WTC11 (cell line): ENCODE measurements at regions not wholly inside any gene's neighbourhood (a gene's known extent, or its start where the extent isn't known, plus 50 kb on each side); places are given as distances from the start of the nearest gene placed in this dataset.

Experiments
- ATAC-seq: fragments of 200-7000 bp; cut with Tn5 transposase; 2 replicates; pipeline ENCODE4 v1.10.0; 2021; ENCODE audit warnings: mild to moderate bottlenecking, moderate library complexity
- CTCF ChIA-PET: fragments of 300-600 bp; sonication (Branson Sonifier 250); formaldehyde crosslinking; loops from one replicate; lab custom pipeline; 2021; ENCODE audit warnings: antibody characterized with exemption; lab: Charles Lee
- POLR2A ChIA-PET: fragments of 350-600 bp; sonication (Branson Sonifier 250); formaldehyde crosslinking; loops from one replicate; lab custom pipeline; 2021; ENCODE audit warnings: antibody characterized with exemption; lab: Charles Lee
- DNase-seq: peaks from one replicate; pipeline ENCODE4 v3.0.0; 2021; ENCODE audit warnings: low spot score
- H3K27ac Mint-ChIP-seq: 2 replicates; pipeline ENCODE4 v1.8.0; 2021; ENCODE audit warnings: mixed read lengths
- H3K27me3 Mint-ChIP-seq: 2 replicates; pipeline ENCODE4 v1.8.0; 2021; ENCODE audit warnings: low read depth, mild to moderate bottlenecking, moderate library complexity, mixed read lengths
- H3K36me3 Mint-ChIP-seq: 2 replicates; pipeline ENCODE4 v1.8.0; 2021; ENCODE audit warnings: mixed read lengths
- H3K4me1 Mint-ChIP-seq: 2 replicates; pipeline ENCODE4 v1.8.0; 2022; ENCODE audit warnings: mixed read lengths
- H3K4me3 Mint-ChIP-seq: 2 replicates; pipeline ENCODE4 v1.8.0; 2021; ENCODE audit warnings: mild to moderate bottlenecking, moderate library complexity, mixed read lengths
- H3K9me3 Mint-ChIP-seq: 2 replicates; pipeline ENCODE4 v1.8.0; 2021; ENCODE audit warnings: mixed read lengths
- ARID4B ChIP-seq: sonication (generic); formaldehyde crosslinking; IDR thresholded peaks from 2 replicates; pipeline ENCODE4 v1.8.0; 2023; ENCODE audit warnings: missing genetic modification reagents, mild to moderate bottlenecking, borderline replicate concordance
- ATF2 ChIP-seq: sonication (generic); formaldehyde crosslinking; IDR thresholded peaks from 2 replicates; pipeline ENCODE4 v1.8.1; 2022; ENCODE audit warnings: low read depth, missing genetic modification reagents, borderline replicate concordance
- CBFB ChIP-seq: sonication (generic); formaldehyde crosslinking; IDR thresholded peaks from 2 replicates; pipeline ENCODE4 v1.8.1; 2022; ENCODE audit warnings: mild to moderate bottlenecking, low read depth, missing genetic modification reagents
- CDX4 ChIP-seq: fragments of 250-450 bp; sonication (Bioruptor Pico); IDR thresholded peaks from 2 replicates; pipeline ENCODE4 v1.9.0; 2021; ENCODE audit warnings: moderate library complexity, mild to moderate bottlenecking, inconsistent platforms, borderline replicate concordance
- CREB1 ChIP-seq: sonication (generic); formaldehyde crosslinking; IDR thresholded peaks from 2 replicates; pipeline ENCODE4 v1.8.0; 2023; ENCODE audit warnings: mild to moderate bottlenecking, missing genetic modification reagents
- CREM ChIP-seq: sonication (generic); formaldehyde crosslinking; IDR thresholded peaks from 2 replicates; pipeline ENCODE4 v1.8.1; 2022; ENCODE audit warnings: mild to moderate bottlenecking, missing genetic modification reagents, moderate library complexity
- ESRRA ChIP-seq: sonication (generic); formaldehyde crosslinking; IDR thresholded peaks from 2 replicates; pipeline ENCODE4 v1.8.1; 2022; ENCODE audit warnings: mild to moderate bottlenecking, missing genetic modification reagents, borderline replicate concordance
- GRHL2 ChIP-seq: fragments of 250-450 bp; sonication (Bioruptor Pico); IDR thresholded peaks from 2 replicates; pipeline ENCODE4 v1.8.0; 2022; ENCODE audit warnings: mild to moderate bottlenecking, moderate library complexity; ENCODE audit not compliant: insufficient replicate concordance, severe bottlenecking
- GTF2I ChIP-seq: fragments of 250-450 bp; sonication (Bioruptor Pico); conservative IDR thresholded peaks from 2 replicates; pipeline ENCODE4 v1.4.0; 2021; ENCODE audit warnings: mild to moderate bottlenecking
- HMGXB4 ChIP-seq: sonication (generic); formaldehyde crosslinking; IDR thresholded peaks from 2 replicates; pipeline ENCODE4 v1.8.1; 2023; ENCODE audit warnings: mild to moderate bottlenecking, moderate library complexity, missing genetic modification reagents
- JAZF1 ChIP-seq: fragments of 250-450 bp; sonication (Bioruptor Pico); IDR thresholded peaks from 2 replicates; pipeline ENCODE4 v1.9.0; 2021; ENCODE audit warnings: moderate library complexity, mild to moderate bottlenecking, inconsistent platforms
- JUN ChIP-seq: sonication (generic); formaldehyde crosslinking; IDR thresholded peaks from 2 replicates; pipeline ENCODE4 v1.8.0; 2023; ENCODE audit warnings: mild to moderate bottlenecking, missing genetic modification reagents
- SOX15 ChIP-seq: fragments of 250-450 bp; sonication (Bioruptor Pico); IDR thresholded peaks from 2 replicates; pipeline ENCODE4 v1.9.0; 2021; ENCODE audit warnings: mild to moderate bottlenecking
- ZBTB21 ChIP-seq: sonication (generic); formaldehyde crosslinking; IDR thresholded peaks from 2 replicates; pipeline ENCODE4 v1.8.1; 2023; ENCODE audit warnings: mild to moderate bottlenecking, missing genetic modification reagents, borderline replicate concordance
- ZNF138 ChIP-seq: sonication (generic); formaldehyde crosslinking; conservative IDR thresholded peaks from 2 replicates; pipeline ENCODE4 v1.8.1; 2022; ENCODE audit warnings: mild to moderate bottlenecking, moderate library complexity, missing genetic modification reagents
- ZNF423 ChIP-seq: fragments of 250-450 bp; sonication (Bioruptor Pico); IDR thresholded peaks from 2 replicates; pipeline ENCODE4 v2.1.2; 2022; ENCODE audit warnings: mild to moderate bottlenecking, moderate library complexity
- TF ChIP-seq, protein P1 (sequence below): sonication (generic); formaldehyde crosslinking; IDR thresholded peaks from 2 replicates; pipeline ENCODE4 v1.8.0; 2023; ENCODE audit warnings: mild to moderate bottlenecking, missing genetic modification reagents
- TF ChIP-seq, protein P2 (sequence below): sonication (generic); formaldehyde crosslinking; IDR thresholded peaks from 2 replicates; pipeline ENCODE4 v1.8.1; 2022; ENCODE audit warnings: mild to moderate bottlenecking, missing genetic modification reagents, moderate library complexity, borderline replicate concordance
- TF ChIP-seq, protein P3 (sequence below): sonication (generic); formaldehyde crosslinking; IDR thresholded peaks from 2 replicates; pipeline ENCODE4 v1.8.0; 2022; ENCODE audit warnings: mild to moderate bottlenecking, missing genetic modification reagents
- TF ChIP-seq, protein P4 (sequence below): sonication (generic); formaldehyde crosslinking; IDR thresholded peaks from 2 replicates; pipeline ENCODE4 v1.8.1; 2023; ENCODE audit warnings: mild to moderate bottlenecking, missing genetic modification reagents

- TF ChIP-seq, protein P1, sequence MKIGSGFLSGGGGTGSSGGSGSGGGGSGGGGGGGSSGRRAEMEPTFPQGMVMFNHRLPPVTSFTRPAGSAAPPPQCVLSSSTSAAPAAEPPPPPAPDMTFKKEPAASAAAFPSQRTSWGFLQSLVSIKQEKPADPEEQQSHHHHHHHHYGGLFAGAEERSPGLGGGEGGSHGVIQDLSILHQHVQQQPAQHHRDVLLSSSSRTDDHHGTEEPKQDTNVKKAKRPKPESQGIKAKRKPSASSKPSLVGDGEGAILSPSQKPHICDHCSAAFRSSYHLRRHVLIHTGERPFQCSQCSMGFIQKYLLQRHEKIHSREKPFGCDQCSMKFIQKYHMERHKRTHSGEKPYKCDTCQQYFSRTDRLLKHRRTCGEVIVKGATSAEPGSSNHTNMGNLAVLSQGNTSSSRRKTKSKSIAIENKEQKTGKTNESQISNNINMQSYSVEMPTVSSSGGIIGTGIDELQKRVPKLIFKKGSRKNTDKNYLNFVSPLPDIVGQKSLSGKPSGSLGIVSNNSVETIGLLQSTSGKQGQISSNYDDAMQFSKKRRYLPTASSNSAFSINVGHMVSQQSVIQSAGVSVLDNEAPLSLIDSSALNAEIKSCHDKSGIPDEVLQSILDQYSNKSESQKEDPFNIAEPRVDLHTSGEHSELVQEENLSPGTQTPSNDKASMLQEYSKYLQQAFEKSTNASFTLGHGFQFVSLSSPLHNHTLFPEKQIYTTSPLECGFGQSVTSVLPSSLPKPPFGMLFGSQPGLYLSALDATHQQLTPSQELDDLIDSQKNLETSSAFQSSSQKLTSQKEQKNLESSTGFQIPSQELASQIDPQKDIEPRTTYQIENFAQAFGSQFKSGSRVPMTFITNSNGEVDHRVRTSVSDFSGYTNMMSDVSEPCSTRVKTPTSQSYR (CRISPR knock-in tag), result no peak
- no peak for TF ChIP-seq CREM (CRISPR knock-in tag)
- TF ChIP-seq, protein P2, sequence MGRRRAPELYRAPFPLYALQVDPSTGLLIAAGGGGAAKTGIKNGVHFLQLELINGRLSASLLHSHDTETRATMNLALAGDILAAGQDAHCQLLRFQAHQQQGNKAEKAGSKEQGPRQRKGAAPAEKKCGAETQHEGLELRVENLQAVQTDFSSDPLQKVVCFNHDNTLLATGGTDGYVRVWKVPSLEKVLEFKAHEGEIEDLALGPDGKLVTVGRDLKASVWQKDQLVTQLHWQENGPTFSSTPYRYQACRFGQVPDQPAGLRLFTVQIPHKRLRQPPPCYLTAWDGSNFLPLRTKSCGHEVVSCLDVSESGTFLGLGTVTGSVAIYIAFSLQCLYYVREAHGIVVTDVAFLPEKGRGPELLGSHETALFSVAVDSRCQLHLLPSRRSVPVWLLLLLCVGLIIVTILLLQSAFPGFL (CRISPR knock-in tag), result no peak
- TF ChIP-seq JUN, result no peak
These were observed 138.8 kb downstream of the CPZ start (continued) for GRCh38 chr4:8731364-8731763.

- DNase-seq (no peak), ATAC-seq (no peak)
- CTCF ChIA-PET, result interaction anchor here (1.2 kb wide), 1 partner anchor 42 kb away, joined by 5 read pairs; no protein-coding TSS in a partner anchor
- no peak for TF ChIP-seq CDX4
- TF ChIP-seq, protein P3, sequence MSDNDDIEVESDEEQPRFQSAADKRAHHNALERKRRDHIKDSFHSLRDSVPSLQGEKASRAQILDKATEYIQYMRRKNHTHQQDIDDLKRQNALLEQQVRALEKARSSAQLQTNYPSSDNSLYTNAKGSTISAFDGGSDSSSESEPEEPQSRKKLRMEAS (CRISPR knock-in tag), result no peak
- no peak for TF ChIP-seq ARID4B (CRISPR knock-in tag)
- no peak for TF ChIP-seq JAZF1 (CRISPR knock-in tag)
- no peak for TF ChIP-seq HMGXB4
- TF ChIP-seq, protein P4, sequence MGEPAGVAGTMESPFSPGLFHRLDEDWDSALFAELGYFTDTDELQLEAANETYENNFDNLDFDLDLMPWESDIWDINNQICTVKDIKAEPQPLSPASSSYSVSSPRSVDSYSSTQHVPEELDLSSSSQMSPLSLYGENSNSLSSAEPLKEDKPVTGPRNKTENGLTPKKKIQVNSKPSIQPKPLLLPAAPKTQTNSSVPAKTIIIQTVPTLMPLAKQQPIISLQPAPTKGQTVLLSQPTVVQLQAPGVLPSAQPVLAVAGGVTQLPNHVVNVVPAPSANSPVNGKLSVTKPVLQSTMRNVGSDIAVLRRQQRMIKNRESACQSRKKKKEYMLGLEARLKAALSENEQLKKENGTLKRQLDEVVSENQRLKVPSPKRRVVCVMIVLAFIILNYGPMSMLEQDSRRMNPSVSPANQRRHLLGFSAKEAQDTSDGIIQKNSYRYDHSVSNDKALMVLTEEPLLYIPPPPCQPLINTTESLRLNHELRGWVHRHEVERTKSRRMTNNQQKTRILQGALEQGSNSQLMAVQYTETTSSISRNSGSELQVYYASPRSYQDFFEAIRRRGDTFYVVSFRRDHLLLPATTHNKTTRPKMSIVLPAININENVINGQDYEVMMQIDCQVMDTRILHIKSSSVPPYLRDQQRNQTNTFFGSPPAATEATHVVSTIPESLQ (CRISPR knock-in tag), result no peak
- TF ChIP-seq GRHL2 (CRISPR knock-in tag), result no peak
- TF ChIP-seq ESRRA, result no peak
- no peak for TF ChIP-seq CBFB
- TF ChIP-seq ZBTB21 (CRISPR knock-in tag), result no peak
- no peak for TF ChIP-seq SOX15
- TF ChIP-seq GTF2I (CRISPR knock-in tag), result no peak
- TF ChIP-seq ZNF423 (CRISPR knock-in tag), result no peak
- no peak for TF ChIP-seq ZNF138 (CRISPR knock-in tag)
- TF ChIP-seq ATF2 (CRISPR knock-in tag), result no peak
- no peak for TF ChIP-seq CREB1 (CRISPR knock-in tag)
- Mint-ChIP-seq H3K9me3 (peaks cover 30% of the 10 kb centered on the region), H3K27ac (no peak overlapping the region), H3K27me3 (peaks cover 9% of the 10 kb centered on the region; the same call in 1 of the 2 replicates), H3K4me1 (no peaks in the 10 kb centered on the region), H3K36me3 (peaks cover 18% of the 10 kb centered on the region), H3K4me3 (no peak overlapping the region)
- POLR2A ChIA-PET, result no interaction called here
These were observed 138.1 kb downstream of the CPZ start for GRCh38 chr4:8730681-8731080.
